B cell (primary cell): ENCODE measurements at regions not wholly inside any gene's neighbourhood (a gene's known extent, or its start where the extent isn't known, plus 50 kb on each side); places are given as distances from the start of the nearest gene placed in this dataset.

ENCODE experiments used
- CTCF ChIP-seq: fragments of 200-600 bp; IDR thresholded peaks from one replicate; pipeline ENCODE4 v1.8.0; 2022; ENCODE audit warnings: antibody characterized with exemption, mild to moderate bottlenecking
- EZH2 ChIP-seq: IDR thresholded peaks from 2 replicates; pipeline ENCODE4 v1.6.1; 2012; ENCODE audit warnings: borderline replicate concordance, low read depth, mild to moderate bottlenecking, moderate library complexity, low read length; ENCODE audit not compliant: insufficient read depth, poor library complexity, severe bottlenecking

DNA sequence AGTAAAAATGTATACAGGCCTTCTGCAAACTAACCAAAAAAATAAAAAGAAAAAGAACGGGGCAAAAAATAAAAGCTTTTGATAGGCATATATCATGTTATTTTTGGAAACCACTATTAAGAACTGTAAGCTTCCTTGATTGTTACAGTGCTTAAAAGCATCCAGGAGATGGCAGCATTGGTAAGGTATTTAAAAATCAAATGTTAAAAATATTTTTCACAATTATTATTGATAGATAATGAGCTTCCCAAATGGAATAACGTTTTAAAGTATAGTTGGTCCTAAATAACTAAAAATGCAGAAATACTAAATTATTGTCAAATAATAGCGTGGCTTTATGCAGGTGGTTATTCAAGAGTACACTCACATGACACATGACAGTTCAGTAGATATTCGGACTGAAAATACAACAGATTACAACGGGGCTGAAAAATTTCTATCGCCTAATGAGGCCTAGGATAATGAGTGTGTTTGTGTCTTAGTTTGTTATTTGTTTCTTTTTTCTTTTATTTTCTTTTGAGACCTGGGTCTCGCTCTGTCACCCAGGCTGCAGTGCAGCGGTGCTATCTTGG lies 127.2 kb upstream of the ATF7IP start:
- peak; percentile 90 for TF ChIP-seq CTCF
- TF ChIP-seq EZH2 = no peak
